ENCODE measurements at regions not wholly inside any gene's neighbourhood (a gene's known extent, or its start where the extent isn't known, plus 50 kb on each side); places are given as distances from the start of the nearest gene placed in this dataset.

GRCh38 chr12:76611533-76611932 lies 52.0 kb upstream of the OSBPL8 start:
- no peak overlapping the region for H3K4me3 ChIP-seq (ENCODE audit: low read depth, low read length, poor library complexity, severe bottlenecking)
- no peak for DNase-seq (ENCODE audit: low spot score)
- intact Hi-C loops (cut with micrococcal nuclease; ENCODE audit: unreplicated experiment), result no loop called here
- CTCF ChIA-PET, result no interaction called here
- no peaks in the 10 kb centered on the region for H3K9me3 ChIP-seq (ENCODE audit: low read depth, low read length, poor library complexity, severe bottlenecking)
- H3K36me3 ChIP-seq (ENCODE audit: insufficient read depth, low read length, poor library complexity, severe bottlenecking), result no peaks in the 10 kb centered on the region
- POLR2A ChIA-PET (ENCODE audit: low non-redundant PET), result no interaction called here
- no peaks in the 10 kb centered on the region for H3K27me3 ChIP-seq (replicated peaks; ENCODE audit: insufficient read depth, low read depth, low read length, poor library complexity)
- BruUV-seq (replicated peaks), result no TSS peak
- TF ChIP-seq CTCF (conservative IDR thresholded peaks at IDR 0.05; ENCODE audit: low read depth, low read length), result no peak
- TF ChIP-seq EZH2 (IDR thresholded peaks at IDR 0.05; ENCODE audit: borderline replicate concordance, low read depth, low read length, poor library complexity, severe bottlenecking), result no peak
- H3K27ac ChIP-seq (ENCODE audit: low read depth, low read length, poor library complexity, severe bottlenecking), result no peak overlapping the region
- H3K4me1 ChIP-seq (ENCODE audit: insufficient read depth, low read length, poor library complexity, severe bottlenecking), result no peaks in the 10 kb centered on the region

- intact Hi-C loops (cut with micrococcal nuclease; ENCODE audit: unreplicated experiment), result no loop called here
- POLR2A ChIA-PET (ENCODE audit: low non-redundant PET), result no interaction called here
- no peaks in the 10 kb centered on the region for H3K36me3 ChIP-seq (ENCODE audit: insufficient read depth, low read length, poor library complexity, severe bottlenecking)
- DNase-seq (ENCODE audit: low spot score), result no peak
- no peak overlapping the region for H3K27ac ChIP-seq (ENCODE audit: low read depth, low read length, poor library complexity, severe bottlenecking)
- CTCF ChIA-PET, result no interaction called here
- H3K9me3 ChIP-seq (ENCODE audit: low read depth, low read length, poor library complexity, severe bottlenecking), result no peaks in the 10 kb centered on the region
- no peaks in the 10 kb centered on the region for H3K27me3 ChIP-seq (replicated peaks; ENCODE audit: insufficient read depth, low read depth, low read length, poor library complexity)
- H3K4me1 ChIP-seq (ENCODE audit: insufficient read depth, low read length, poor library complexity, severe bottlenecking), result no peaks in the 10 kb centered on the region
- no TSS peak for BruUV-seq (replicated peaks)
- H3K4me3 ChIP-seq (ENCODE audit: low read depth, low read length, poor library complexity, severe bottlenecking), result no peak overlapping the region
- no peak for TF ChIP-seq EZH2 (IDR thresholded peaks at IDR 0.05; ENCODE audit: borderline replicate concordance, low read depth, low read length, poor library complexity, severe bottlenecking)
- no peak for TF ChIP-seq CTCF (conservative IDR thresholded peaks at IDR 0.05; ENCODE audit: low read depth, low read length)
Observed at GRCh38 chr12:76614364-76614763, 54.8 kb upstream of the OSBPL8 start.

GRCh38 chr12:76618031-76618430 lies 58.5 kb upstream of the OSBPL8 start:
- CTCF ChIA-PET, result no interaction called here
- DNase-seq (ENCODE audit: low spot score), result no peak

More at GRCh38 chr12:76618031-76618430, 58.5 kb upstream of the OSBPL8 start:
- Histone ChIP-seq H3K4me1 (ENCODE audit: insufficient read depth, low read length, poor library complexity, severe bottlenecking) (no peaks in the 10 kb centered on the region), H3K27ac (ENCODE audit: low read depth, low read length, poor library complexity, severe bottlenecking) (no peak overlapping the region), H3K4me3 (ENCODE audit: low read depth, low read length, poor library complexity, severe bottlenecking) (no peak overlapping the region), H3K9me3 (ENCODE audit: low read depth, low read length, poor library complexity, severe bottlenecking) (no peaks in the 10 kb centered on the region), H3K36me3 (ENCODE audit: insufficient read depth, low read length, poor library complexity, severe bottlenecking) (no peaks in the 10 kb centered on the region), H3K27me3 (replicated peaks; ENCODE audit: insufficient read depth, low read depth, low read length, poor library complexity) (no peaks in the 10 kb centered on the region)
- intact Hi-C loops (cut with micrococcal nuclease; ENCODE audit: unreplicated experiment), result no loop called here
- POLR2A ChIA-PET (ENCODE audit: low non-redundant PET), result interaction anchor here (0.6 kb wide), 1 partner anchor 208 kb away, joined by 4 read pairs; no protein-coding TSS in a partner anchor
- no TSS peak for BruUV-seq (replicated peaks)
- no peak for TF ChIP-seq EZH2 (IDR thresholded peaks at IDR 0.05; ENCODE audit: borderline replicate concordance, low read depth, low read length, poor library complexity, severe bottlenecking)
- no peak for TF ChIP-seq CTCF (conservative IDR thresholded peaks at IDR 0.05; ENCODE audit: low read depth, low read length)

Measured in A673 (cell line).